Stimulated activated CD8-positive, alpha-beta memory T cell treated with anti-CD3 and anti-CD28 coated beads, Interleukin-2, amount 100 ng/mL, for 48 hours (primary cell): ENCODE measurements at regions not wholly inside any gene's neighbourhood (a gene's known extent, or its start where the extent isn't known, plus 50 kb on each side); places are given as distances from the start of the nearest gene placed in this dataset.
"Not testable (repeated sequence)": the region's sequence is repeated elsewhere in the genome, so short reads cannot be mapped to it uniquely, and the experiment has no call there.

ENCODE experiments used
- DNase-seq, 2 donors: peaks; one replicate each; pipeline ENCODE4 v3.0.0-alpha.2; 2020; ENCODE audit warnings: low read depth in 2 of 2

DNA sequence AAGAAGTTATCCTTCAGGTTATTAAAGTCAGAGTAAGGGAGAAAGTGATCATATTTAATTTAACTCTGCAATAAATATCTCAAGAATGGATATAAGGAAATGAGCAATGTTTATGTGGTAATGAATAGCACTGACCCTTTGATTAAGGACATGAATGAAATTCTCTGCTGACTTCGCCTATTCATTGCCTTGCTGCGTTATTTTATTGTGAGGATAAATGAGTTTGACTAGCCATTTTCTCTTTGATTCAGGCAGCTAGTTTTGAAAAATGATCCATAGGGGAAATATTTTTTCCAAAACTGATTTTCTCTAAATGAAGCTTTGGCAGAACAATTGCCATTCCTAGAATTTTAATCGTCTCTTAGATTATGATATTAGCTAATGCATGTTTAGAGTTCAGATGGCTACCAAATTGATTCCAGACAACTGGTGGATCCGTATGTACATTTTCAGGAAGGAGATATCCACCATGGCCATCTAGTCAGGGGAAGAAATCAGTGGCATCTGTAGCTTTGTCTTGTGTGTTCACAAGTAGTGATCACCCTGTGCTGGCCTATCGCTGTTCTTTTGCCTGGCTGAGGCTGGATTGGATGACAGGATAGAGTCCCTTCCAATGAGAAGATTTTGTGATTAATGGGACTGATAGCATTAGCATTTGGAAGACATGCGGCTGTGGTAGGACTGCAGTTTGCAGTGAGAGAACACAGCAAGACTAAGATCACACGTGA, 302.3 kb upstream of the RGS6 start:
- no peak for DNase-seq

GRCh38 chr14:71631030-71631429, 301.2 kb upstream of the RGS6 start:
- DNase-seq, result not testable (repeated sequence)

DNA sequence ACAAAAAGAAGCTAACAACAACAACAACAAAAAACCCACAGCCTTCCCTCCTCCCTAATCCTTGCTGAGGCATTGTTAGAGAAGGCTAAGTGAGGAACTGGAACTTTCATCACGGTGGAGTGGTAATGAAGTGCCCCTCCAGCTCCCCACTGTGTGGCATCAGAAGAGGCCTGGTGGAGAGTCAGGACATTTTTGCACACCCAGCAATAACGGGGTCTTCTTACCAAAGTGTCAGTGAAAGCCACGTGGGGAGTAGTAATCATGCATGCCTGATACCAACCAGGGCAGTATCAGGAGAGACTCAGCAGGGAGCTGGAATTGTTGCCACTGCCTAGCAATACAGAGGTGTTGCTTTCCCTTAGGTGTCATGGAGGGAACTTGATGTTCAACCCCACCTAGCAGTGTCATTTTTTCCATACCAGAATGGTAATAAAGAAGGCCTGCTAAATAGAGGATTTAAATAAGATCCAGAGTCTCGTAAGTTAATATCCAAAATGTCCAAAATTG, 299.7 kb upstream of the RGS6 start:
- DNase-seq, result no peak

DNA sequence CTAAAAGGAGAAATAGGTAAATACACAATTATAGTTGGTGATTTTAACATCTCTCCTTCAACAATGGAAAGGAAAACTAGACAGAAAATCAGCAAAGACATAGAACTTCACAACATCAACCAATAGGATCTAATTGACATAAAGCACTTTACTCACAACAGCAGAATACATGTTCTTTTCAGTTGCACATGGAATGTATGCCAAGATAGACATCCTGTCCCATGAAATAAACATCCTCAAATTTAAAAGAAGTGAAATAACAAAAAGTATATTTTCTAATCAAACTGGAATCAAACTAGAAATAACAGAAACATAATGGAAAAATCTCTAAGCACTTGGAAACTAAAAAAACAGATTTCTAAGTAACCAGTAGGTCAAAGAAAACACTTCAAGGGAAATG, 296.2 kb upstream of the RGS6 start:
- no peak for DNase-seq

DNA sequence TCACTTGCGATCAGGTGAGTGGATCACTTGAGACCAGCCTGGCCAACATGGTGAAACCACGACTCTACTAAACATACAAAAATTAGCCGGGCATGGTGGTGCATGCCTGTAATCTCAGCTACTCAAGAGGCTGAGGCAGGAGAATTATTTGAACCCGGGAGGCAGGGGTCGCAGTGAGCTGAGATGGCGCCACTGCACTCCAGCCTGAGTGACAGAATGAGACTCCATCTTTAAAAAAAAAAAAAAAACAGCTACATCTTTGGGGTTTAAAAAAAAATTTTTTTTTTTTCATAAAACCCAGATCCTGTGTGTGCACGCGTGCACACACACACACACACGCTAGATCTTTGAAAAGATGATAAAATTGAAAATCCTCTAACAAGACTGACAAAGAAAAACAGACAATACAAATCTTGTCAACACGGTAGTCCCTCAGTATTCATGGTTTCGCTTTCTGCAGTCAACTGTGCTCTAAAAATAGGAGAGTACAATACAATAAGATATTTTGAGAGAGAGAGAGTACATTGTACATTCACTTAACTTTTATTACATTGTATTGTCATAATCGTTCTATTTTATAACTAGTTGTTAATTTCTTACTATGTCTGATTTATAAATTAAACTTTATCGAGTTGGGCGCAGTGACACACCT, 295.3 kb upstream of the RGS6 start:
- DNase-seq, result no peak

DNA sequence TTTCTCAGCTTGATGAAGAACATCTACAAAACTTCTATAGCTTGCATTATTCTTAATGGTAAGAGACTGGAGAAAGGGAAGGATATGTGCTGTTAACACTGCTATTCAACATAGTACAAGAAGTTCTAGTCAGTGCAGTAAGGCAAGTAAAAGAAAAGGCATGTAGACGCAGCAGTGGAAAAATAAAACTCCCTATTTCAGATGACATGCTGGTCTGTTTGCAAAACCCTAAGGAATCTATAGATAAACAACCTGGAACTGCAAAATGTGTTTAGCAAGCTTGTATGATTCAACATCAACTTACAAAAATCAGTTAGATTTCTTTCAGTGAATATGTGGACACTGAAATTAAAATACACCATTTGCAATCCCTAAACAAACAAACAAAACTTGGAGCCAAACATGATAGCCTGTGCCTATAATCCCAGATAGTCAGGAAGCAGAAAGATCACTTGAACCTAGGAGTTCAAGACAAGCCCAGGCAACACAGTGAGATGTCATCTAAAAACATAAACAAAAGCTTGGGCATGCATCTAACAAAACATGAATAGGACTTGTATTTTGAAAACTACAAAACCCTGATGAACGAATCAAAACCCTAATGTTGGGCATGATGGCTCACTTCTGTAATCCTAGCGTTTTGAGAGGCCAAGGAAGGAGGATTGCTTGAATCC, 293.6 kb upstream of the RGS6 start:
- no peak for DNase-seq

DNA sequence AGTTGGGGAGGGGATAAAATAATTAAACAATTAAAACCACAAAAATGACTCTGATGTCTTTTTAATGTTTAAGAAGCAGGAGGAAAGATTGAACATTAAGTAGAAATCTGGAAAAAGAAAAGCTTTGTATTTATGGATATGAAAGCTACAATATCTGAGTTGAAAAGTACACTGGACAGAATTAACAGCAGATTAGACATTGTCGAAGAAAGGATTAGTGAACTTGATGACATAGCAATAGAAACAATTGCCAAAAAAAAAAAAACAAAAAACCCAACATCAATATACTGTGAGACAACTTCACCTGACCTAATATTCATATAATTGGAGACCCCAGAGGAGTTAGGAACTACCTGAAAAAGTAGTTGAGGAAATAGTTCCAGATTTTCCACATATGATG, 289.5 kb upstream of the RGS6 start:
- DNase-seq, result no peak

- no peak for DNase-seq
Observed at GRCh38 chr14:71645656-71646055, 286.6 kb upstream of the RGS6 start.

- no peak for DNase-seq
Observed at GRCh38 chr14:71646518-71646917, 285.7 kb upstream of the RGS6 start.

DNA sequence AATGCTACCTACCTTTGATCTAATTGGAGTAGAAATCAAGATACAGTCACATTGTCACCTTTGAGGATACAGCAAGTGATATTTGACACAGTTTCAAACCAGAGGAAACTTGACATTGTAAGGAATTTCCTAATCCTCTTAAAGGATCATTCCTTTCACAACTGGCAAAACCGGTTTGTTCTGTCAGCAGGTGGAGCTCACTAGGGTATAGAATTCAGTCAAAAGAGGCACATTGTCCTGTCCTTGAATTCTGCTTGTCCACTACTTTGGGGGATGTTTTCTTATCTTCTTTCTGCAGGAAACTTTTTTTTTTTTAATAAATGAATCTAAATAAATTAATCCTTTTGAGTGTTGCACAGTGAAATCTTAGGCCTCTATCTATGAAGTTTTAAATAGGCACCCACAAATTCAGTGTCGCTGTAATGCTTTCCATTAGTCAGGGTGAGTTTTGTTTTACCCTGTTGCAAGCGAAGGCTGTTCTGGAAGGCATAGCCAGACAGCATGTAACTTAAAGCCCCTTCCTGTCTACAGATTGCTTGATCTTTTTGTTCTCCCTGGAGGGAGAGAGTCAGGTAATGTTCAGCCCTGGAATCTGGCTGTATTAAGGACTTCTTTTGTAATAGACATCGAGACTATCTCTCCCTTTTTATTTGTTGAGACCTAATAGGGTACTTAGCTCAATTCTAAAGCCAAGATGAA, 285.0 kb upstream of the RGS6 start:
- no peak for DNase-seq

DNA sequence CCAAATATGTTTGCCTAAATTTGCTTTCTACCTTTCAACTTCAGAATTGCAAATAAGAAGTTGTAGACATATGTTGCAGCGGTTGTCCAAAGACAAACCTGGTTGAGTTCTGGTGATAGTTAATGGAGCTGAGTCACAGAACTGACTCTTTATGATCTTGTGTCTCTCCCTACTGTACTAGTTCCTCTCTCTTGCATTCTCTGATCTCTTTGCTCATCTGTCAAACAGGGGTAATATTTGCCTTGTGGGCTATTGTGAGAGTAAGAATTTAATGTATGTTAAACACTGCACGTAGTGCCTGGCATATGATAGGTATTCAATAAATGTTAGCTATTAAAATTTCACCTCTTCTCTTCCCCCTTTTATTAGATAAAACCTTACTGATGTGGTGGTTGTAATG, 283.5 kb upstream of the RGS6 start:
- DNase-seq, result no peak

DNA sequence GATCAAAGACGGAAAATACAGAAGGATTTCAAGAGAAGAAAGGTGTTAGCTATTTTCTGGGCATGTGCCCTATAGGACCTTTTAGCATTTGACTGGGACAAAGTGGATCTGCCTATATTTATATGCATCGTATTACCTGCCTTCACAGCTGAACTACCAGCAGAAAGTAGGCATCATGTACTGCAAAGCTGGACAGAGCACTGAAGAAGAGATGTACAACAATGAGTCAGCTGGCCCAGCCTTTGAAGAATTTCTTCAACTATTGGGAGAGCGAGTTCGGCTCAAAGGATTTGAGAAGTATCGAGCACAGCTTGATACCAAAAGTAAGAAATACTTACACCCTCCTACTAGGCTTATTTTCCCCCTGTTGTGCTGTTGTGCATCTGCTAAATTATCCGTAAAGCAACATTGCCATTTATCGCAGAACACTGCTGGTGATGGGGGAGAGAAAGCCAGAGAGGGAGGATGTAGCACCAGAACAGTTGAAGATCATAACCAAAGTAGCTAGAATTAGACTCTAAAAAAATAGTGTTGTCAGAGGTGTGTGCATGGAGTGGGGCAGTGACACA, 282.0 kb upstream of the RGS6 start:
- DNase-seq, result no peak

- DNase-seq, result no peak
Observed at GRCh38 chr14:71651228-71651627, 281.0 kb upstream of the RGS6 start.

DNA sequence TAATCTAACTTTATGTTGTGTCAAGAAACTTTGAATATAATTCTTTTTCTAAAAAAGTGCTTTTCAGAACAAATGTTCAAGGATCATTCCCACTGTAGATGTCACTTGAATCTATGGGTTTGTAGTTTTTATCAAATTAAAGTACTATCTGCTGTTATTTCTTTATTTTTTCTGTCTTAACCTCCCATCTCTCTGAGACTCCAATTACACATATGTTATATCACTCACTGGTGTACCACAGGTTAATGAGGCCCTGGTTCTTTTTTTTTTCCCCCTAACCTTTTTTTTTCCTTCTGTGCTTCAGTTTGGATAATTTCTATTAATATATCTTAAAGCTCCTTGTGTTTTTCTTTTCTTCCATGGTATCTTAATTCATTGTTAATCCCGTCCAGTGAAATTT, 279.9 kb upstream of the RGS6 start:
- DNase-seq, result no peak

GRCh38 chr14:71654810-71655209, 277.4 kb upstream of the RGS6 start:
- no peak for DNase-seq

GRCh38 chr14:71658261-71658860, 273.9 kb upstream of the RGS6 start:
- no peak for DNase-seq

DNA sequence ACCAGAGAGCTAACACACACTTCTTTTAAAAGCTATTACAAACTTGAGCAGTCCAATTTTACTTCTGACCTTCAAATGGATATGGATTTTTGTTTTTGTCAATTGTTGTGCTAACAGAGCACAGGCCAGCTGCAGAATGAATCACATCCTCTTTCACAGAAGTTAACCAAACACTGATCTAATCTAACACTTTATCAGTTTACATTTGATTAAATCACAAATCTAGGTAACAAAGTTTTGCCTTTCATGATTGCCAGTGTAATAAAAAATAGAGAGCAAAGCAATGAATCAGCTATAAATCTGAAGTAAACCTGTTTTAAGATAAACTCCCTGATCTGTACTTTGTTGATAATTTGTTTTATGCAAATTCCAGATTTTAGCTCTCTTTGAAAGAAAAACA, 273.1 kb upstream of the RGS6 start:
- no peak for DNase-seq

DNA sequence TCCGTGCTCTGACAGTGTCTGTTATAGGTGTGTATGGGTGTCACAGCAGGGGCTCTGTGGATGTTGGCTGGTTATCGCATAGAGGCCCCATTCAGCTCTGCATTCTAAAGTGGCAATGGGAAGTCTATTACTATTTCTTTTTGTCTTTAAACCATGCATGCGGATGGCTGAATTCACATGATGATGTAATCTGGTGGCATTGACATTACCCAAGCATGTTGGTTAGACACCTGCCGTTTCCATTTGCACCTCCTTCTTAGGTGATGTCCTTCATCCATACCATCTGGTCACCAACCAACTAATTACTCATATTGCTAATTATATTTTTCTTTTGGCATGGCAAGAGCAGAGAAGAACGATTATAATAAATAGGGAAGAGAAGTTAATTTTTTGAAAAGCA, 270.8 kb upstream of the RGS6 start:
- no peak for DNase-seq

GRCh38 chr14:71662291-71662790, 269.9 kb upstream of the RGS6 start:
- DNase-seq, result no peak

GRCh38 chr14:71665157-71665556, 267.1 kb upstream of the RGS6 start:
- DNase-seq, result no peak

GRCh38 chr14:71665781-71666180, 266.4 kb upstream of the RGS6 start:
- no peak for DNase-seq
